ENCODE measurements at regions not wholly inside any gene's neighbourhood (a gene's known extent, or its start where the extent isn't known, plus 50 kb on each side); places are given as distances from the start of the nearest gene placed in this dataset.
"Not testable (repeated sequence)": the region's sequence is repeated elsewhere in the genome, so short reads cannot be mapped to it uniquely, and the experiment has no call there.

- POLR2A ChIA-PET; DNase-seq (ENCODE audit: extremely low spot score); CTCF ChIA-PET: not testable (repeated sequence)
These were observed 104.5 kb downstream of the ZNF33B start for GRCh38 chr10:42533866-42534265.

GRCh38 chr10:42532996-42533395 is 105.4 kb downstream of the ZNF33B start:
- ChIA-PET POLR2A (no interaction called here), CTCF (no interaction called here)
- no peak for DNase-seq (ENCODE audit: extremely low spot score)
- no peak for TF ChIP-seq FOXM1 (IDR thresholded peaks at IDR 0.05; ENCODE audit: borderline replicate concordance)
- TF ChIP-seq HDGF (IDR thresholded peaks at IDR 0.05; ENCODE audit: borderline replicate concordance): no peak
- no peak for TF ChIP-seq SUZ12 (IDR thresholded peaks at IDR 0.05)
- TF ChIP-seq FOXA1 (IDR thresholded peaks at IDR 0.05): no peak
- no peak for TF ChIP-seq PKNOX1 (IDR thresholded peaks at IDR 0.05)
- no peak for TF ChIP-seq L3MBTL2 (conservative IDR thresholded peaks at IDR 0.05)
- TF ChIP-seq ZNF384 (IDR thresholded peaks at IDR 0.05): no peak
- TF ChIP-seq SP1 (IDR thresholded peaks at IDR 0.05): no peak
- no peak for TF ChIP-seq ARNT (IDR thresholded peaks at IDR 0.05)
- TF ChIP-seq NFRKB (IDR thresholded peaks at IDR 0.05): no peak

GRCh38 chr10:42523098-42523497 is 115.3 kb downstream of the ZNF33B start:
- ChIA-PET POLR2A (no interaction called here), CTCF (no interaction called here)
- no peak for DNase-seq (ENCODE audit: extremely low spot score)
- TF ChIP-seq LEF1 (IDR thresholded peaks at IDR 0.05; ENCODE audit: borderline replicate concordance) (no peak), CTBP1 (IDR thresholded peaks at IDR 0.05; ENCODE audit: borderline replicate concordance) (no peak), PKNOX1 (IDR thresholded peaks at IDR 0.05) (no peak), ELF4 (IDR thresholded peaks at IDR 0.05) (no peak), FOXA1 (IDR thresholded peaks at IDR 0.05) (no peak), FOXM1 (IDR thresholded peaks at IDR 0.05; ENCODE audit: borderline replicate concordance) (no peak), L3MBTL2 (conservative IDR thresholded peaks at IDR 0.05) (no peak), SUZ12 (IDR thresholded peaks at IDR 0.05) (no peak), HDGF (IDR thresholded peaks at IDR 0.05; ENCODE audit: borderline replicate concordance) (no peak), TARDBP (IDR thresholded peaks at IDR 0.05) (no peak), BHLHE40 (IDR thresholded peaks at IDR 0.05; ENCODE audit: borderline replicate concordance) (no peak), NFRKB (IDR thresholded peaks at IDR 0.05) (no peak), SP1 (IDR thresholded peaks at IDR 0.05) (no peak), ZNF384 (IDR thresholded peaks at IDR 0.05) (no peak), ARNT (IDR thresholded peaks at IDR 0.05) (no peak), FOXK2 (IDR thresholded peaks at IDR 0.05) (no peak)

GRCh38 chr10:42519761-42520460 is 118.5 kb downstream of the ZNF33B start:
- CTCF ChIA-PET: no interaction called here
- no peak for DNase-seq (ENCODE audit: extremely low spot score)

GRCh38 chr10:42519079-42519478 is 119.3 kb downstream of the ZNF33B start:
- no peak for DNase-seq (ENCODE audit: extremely low spot score)
- no peak for TF ChIP-seq ZNF384 (IDR thresholded peaks at IDR 0.05)
- no peak for TF ChIP-seq TARDBP (IDR thresholded peaks at IDR 0.05)
- no peak for TF ChIP-seq FOXK2 (IDR thresholded peaks at IDR 0.05)
- TF ChIP-seq SP1 (IDR thresholded peaks at IDR 0.05): no peak
- no peak for TF ChIP-seq L3MBTL2 (conservative IDR thresholded peaks at IDR 0.05)
- TF ChIP-seq HDGF (IDR thresholded peaks at IDR 0.05; ENCODE audit: borderline replicate concordance): no peak
- TF ChIP-seq FOXM1 (IDR thresholded peaks at IDR 0.05; ENCODE audit: borderline replicate concordance): no peak
- TF ChIP-seq SUZ12 (IDR thresholded peaks at IDR 0.05): no peak
- no peak for TF ChIP-seq LEF1 (IDR thresholded peaks at IDR 0.05; ENCODE audit: borderline replicate concordance)
- no peak for TF ChIP-seq CTBP1 (IDR thresholded peaks at IDR 0.05; ENCODE audit: borderline replicate concordance)
- TF ChIP-seq ELF4 (IDR thresholded peaks at IDR 0.05): no peak
- TF ChIP-seq FOXA1 (IDR thresholded peaks at IDR 0.05): no peak
- TF ChIP-seq ARNT (IDR thresholded peaks at IDR 0.05): no peak
- no peak for TF ChIP-seq NFRKB (IDR thresholded peaks at IDR 0.05)
- no peak for TF ChIP-seq BHLHE40 (IDR thresholded peaks at IDR 0.05; ENCODE audit: borderline replicate concordance)
- no peak for TF ChIP-seq PKNOX1 (IDR thresholded peaks at IDR 0.05)
- ChIA-PET POLR2A (no interaction called here), CTCF (no interaction called here)

More at GRCh38 chr10:42519761-42520460, 118.5 kb downstream of the ZNF33B start:
- TF ChIP-seq SP1 (IDR thresholded peaks at IDR 0.05): no peak
- no peak for TF ChIP-seq FOXK2 (IDR thresholded peaks at IDR 0.05)
- TF ChIP-seq SUZ12 (IDR thresholded peaks at IDR 0.05): no peak
- TF ChIP-seq ELF4 (IDR thresholded peaks at IDR 0.05): no peak
- no peak for TF ChIP-seq LEF1 (IDR thresholded peaks at IDR 0.05; ENCODE audit: borderline replicate concordance)
- no peak for TF ChIP-seq ARNT (IDR thresholded peaks at IDR 0.05)
- no peak for TF ChIP-seq HDGF (IDR thresholded peaks at IDR 0.05; ENCODE audit: borderline replicate concordance)
- no peak for TF ChIP-seq PKNOX1 (IDR thresholded peaks at IDR 0.05)
- no peak for TF ChIP-seq BHLHE40 (IDR thresholded peaks at IDR 0.05; ENCODE audit: borderline replicate concordance)
- TF ChIP-seq FOXA1 (IDR thresholded peaks at IDR 0.05): no peak
- POLR2A ChIA-PET: no interaction called here

- no peak for TF ChIP-seq LEF1 (IDR thresholded peaks at IDR 0.05; ENCODE audit: borderline replicate concordance)
- TF ChIP-seq L3MBTL2 (conservative IDR thresholded peaks at IDR 0.05): peak; percentile 20; the same call in 1 of the 2 replicates
- no peak for TF ChIP-seq BHLHE40 (IDR thresholded peaks at IDR 0.05; ENCODE audit: borderline replicate concordance)
- no peak for TF ChIP-seq ELF4 (IDR thresholded peaks at IDR 0.05)
- TF ChIP-seq FOXM1 (IDR thresholded peaks at IDR 0.05; ENCODE audit: borderline replicate concordance): no peak
- no peak for TF ChIP-seq FOXA1 (IDR thresholded peaks at IDR 0.05)
- no peak for TF ChIP-seq ZNF384 (IDR thresholded peaks at IDR 0.05)
- no peak for TF ChIP-seq FOXK2 (IDR thresholded peaks at IDR 0.05)
- no peak for TF ChIP-seq SUZ12 (IDR thresholded peaks at IDR 0.05)
- CTCF ChIA-PET: no interaction called here
- DNase-seq (ENCODE audit: extremely low spot score): no peak
- POLR2A ChIA-PET: no interaction called here
These were observed 124.4 kb downstream of the ZNF33B start for GRCh38 chr10:42513921-42514320.
